ENCODE measurements at regions not wholly inside any gene's neighbourhood (a gene's known extent, or its start where the extent isn't known, plus 50 kb on each side); places are given as distances from the start of the nearest gene placed in this dataset.
"Not testable (repeated sequence)": the region's sequence is repeated elsewhere in the genome, so short reads cannot be mapped to it uniquely, and the experiment has no call there.

DNA sequence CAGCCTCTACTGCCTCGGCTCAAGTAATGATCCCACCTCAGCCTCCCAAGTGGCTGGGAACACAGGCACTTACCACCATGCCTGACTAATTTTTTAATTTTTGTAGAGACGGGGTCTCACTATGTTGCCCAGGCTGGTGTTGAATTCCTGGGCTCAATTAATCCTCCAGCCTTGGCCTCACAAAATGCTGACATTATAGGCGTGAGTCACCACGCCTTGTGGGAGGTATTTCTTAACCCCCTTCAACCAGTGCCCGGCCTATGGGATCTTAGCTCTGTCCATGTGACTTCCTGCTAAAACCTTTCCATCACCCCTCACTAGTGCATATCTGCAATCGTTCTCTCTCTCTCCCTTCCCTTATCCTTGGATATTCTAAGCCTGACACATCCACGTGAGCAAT, 86.4 kb downstream of the FOXD2 start:
- FAIRE-seq (no peak), DNase-seq (ENCODE audit: insufficient read length) (no peak)
- TF ChIP-seq TAF1 (IDR thresholded peaks at IDR 0.05; ENCODE audit: borderline replicate concordance, low read depth, low read length) (no peak), POLR2AphosphoS5 (IDR thresholded peaks at IDR 0.05; ENCODE audit: low read depth, low read length) (no peak), POLR2A (IDR thresholded peaks at IDR 0.05; ENCODE audit: low read depth, low read length) (no peak)

DNA sequence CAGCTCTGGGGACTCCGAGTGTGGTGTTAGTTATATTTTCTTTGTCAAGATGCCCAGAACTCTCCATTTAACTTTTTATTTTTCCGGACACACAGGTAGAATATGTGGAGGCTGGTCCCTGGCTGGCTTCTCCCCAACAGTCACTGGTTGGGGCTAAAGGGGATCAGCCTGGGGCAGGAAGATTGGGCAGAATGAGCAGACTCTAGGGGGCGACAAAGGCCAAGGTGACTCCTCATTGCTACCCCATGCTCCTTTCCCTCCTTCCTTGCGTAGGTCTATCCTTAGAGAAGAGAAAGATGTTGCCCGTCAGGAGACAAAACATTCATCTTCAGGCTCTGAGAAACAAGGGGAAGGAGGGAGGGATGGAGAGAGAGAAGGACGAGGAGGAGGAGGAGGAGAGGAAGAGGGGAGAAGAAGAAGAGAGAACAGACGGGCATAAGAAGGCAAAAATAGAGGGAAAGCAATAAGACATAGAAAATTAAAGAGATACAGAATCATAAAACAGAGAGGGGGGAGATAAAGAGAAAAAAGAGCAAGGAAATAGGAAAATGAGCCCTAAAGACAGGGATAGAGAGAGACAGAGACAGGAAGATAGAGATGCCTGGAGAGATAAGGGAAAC, 89.9 kb downstream of the FOXD2 start:
- no peak for TF ChIP-seq TAF1 (IDR thresholded peaks at IDR 0.05; ENCODE audit: borderline replicate concordance, low read depth, low read length)
- no peak for TF ChIP-seq POLR2A (IDR thresholded peaks at IDR 0.05; ENCODE audit: low read depth, low read length)
- no peak for TF ChIP-seq POLR2AphosphoS5 (IDR thresholded peaks at IDR 0.05; ENCODE audit: low read depth, low read length)
- DNase-seq (ENCODE audit: insufficient read length) (no peak), FAIRE-seq (no peak)

DNA sequence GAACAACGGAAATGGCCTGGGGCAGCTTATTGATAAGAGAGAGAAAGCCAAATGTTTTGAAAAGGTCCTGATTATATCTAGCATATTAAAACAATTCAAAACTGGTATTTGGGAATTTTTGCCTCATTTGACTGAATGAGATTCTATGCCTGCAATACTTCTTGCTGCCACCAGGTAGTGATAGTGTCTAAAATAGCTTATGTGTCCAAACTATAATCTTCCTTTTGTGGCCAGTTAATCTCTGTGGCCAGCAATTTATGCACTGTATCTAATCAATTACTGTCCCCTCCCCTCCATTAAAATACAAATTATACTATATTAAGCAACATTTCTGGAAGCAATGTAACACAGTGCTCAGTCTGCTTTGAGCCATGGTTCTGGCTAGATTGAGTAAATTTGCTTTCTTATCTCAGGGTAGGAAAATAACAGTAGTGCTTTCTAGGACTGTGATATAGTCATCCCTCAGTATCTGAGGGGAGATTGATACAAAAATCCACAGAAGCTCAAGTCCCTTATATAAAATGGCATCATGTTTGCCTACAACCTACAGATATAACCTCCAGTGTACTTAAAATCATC, 91.8 kb downstream of the FOXD2 start:
- DNase-seq (ENCODE audit: insufficient read length) (no peak), FAIRE-seq (no peak)
- no peak for TF ChIP-seq POLR2AphosphoS5 (IDR thresholded peaks at IDR 0.05; ENCODE audit: low read depth, low read length)
- TF ChIP-seq TAF1 (IDR thresholded peaks at IDR 0.05; ENCODE audit: borderline replicate concordance, low read depth, low read length): no peak
- TF ChIP-seq POLR2A (IDR thresholded peaks at IDR 0.05; ENCODE audit: low read depth, low read length): no peak

DNA sequence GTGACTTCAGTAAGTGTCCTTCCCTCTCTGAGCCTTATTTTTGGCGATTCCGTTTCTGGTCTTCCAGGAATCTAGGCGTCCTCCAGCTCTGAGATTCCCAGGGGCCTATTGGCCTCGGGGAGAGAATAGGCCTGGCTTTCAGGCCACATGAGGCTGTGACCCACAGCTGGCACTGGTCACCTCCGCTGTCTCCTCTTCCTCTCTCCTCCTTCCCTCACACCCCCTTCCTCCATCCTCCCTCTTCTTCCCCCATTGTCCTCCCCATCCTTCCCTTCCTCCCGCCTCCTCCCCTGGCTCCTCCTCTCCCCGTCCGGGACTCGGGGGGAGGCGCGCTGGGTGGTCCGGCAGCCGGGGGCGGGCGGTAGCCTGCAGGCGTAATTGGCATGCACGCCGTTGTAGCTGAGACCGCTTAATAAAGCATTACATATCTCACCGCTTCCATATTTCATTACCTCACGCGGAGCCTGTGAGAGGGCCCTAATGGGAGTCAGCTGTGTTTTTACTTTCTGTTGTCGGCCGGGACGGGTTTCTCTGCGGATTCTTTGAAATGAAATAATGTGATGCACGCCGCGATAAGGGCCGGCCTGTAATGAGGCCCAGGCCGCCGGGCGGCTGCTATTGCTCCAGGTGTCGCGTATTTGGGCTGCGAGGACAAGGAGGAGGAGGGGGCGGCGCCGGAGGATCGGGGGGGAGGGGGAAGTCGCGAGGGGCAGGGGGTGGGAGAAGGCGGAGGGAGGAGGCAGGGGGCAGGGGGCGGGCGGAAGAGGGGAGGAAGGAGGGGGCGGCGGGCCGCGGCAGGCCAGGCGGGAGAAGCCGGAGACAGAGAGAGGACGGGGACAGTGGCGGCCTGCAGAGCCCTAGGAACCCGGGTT, 95.3 kb downstream of the FOXD2 start:
- no peak for DNase-seq (ENCODE audit: insufficient read length)
- TF ChIP-seq POLR2A (IDR thresholded peaks at IDR 0.05; ENCODE audit: low read depth, low read length): no peak
- no peak for FAIRE-seq

DNA sequence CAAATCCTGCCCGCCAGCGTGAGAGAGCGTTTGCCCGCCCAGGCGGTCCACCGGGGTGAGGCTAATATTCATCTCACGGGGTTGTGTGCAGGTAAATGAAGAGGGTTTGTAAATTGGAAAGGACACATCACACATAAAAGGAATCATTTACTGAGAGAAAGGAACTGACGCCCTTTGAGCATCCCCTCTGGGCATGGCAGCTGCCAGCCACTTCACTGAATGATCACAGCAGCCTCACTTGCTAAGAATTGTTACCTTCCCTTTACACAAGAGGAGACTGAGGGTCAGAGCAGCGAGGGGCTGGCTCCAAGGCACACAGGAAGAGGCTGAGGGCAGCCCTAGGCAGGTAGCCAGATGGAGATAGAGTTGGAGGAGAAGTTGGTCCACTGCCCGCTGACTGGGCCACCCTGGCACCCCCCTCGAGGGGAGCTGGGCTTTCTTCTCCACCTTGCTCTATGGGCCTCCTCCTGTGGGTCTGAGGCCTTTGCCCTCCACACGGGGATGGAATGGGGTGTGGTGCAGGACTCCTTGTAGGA, 96.0 kb downstream of the FOXD2 start:
- TF ChIP-seq POLR2A (IDR thresholded peaks at IDR 0.05; ENCODE audit: low read depth, low read length) (no peak), POLR2AphosphoS5 (IDR thresholded peaks at IDR 0.05; ENCODE audit: low read depth, low read length) (no peak), TAF1 (IDR thresholded peaks at IDR 0.05; ENCODE audit: borderline replicate concordance, low read depth, low read length) (no peak)
- no peak for DNase-seq (ENCODE audit: insufficient read length)
- no peak for FAIRE-seq

DNA sequence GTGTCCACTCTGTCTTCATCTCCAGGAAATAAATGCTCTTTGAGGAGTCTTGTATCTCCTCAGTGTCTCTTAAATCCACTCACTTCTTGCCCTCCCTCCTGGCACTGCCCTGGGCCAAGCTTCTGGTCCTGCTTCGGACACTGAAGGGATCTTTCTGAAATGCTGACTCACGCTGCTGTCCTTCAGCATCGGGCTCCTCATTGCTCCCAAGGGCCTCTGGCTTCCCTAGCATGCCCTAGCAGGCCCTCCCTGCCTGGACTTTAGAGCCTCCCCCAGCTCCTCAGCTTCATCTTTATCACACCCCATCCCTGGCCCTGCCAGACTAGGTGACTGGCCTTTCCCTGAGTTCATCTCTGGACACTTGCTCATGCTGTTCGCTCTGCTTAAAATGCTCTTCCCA, 96.6 kb downstream of the FOXD2 start:
- DNase-seq (ENCODE audit: insufficient read length) (no peak), FAIRE-seq (no peak)
- TF ChIP-seq TAF1 (IDR thresholded peaks at IDR 0.05; ENCODE audit: borderline replicate concordance, low read depth, low read length) (no peak), POLR2AphosphoS5 (IDR thresholded peaks at IDR 0.05; ENCODE audit: low read depth, low read length) (no peak), POLR2A (IDR thresholded peaks at IDR 0.05; ENCODE audit: low read depth, low read length) (no peak)

DNA sequence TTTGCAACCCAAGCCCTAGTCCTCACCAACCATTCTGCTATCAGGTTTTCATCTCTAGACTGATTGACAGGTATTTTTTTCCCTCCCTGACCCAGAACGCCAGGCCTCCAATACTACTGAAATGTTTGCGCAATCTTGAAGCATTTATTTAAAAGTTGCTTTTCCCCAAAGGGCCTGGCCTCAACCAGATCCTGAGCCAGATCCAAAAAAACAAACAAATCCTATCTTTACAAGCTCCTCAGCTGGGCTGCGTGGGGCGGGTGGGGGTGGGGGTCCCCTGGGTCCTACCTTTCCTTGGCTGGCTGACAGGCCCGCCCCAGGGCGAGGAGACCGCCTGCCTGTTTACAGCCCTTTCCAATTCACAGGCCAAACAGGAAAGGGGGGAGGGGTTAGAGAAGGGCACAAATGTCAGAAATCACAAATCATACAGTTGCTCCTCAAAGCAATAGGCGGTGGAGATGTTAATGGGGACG, 98.8 kb downstream of the FOXD2 start:
- DNase-seq (ENCODE audit: insufficient read length) (no peak), FAIRE-seq (no peak)
- no peak for TF ChIP-seq TAF1 (IDR thresholded peaks at IDR 0.05; ENCODE audit: borderline replicate concordance, low read depth, low read length)
- no peak for TF ChIP-seq POLR2AphosphoS5 (IDR thresholded peaks at IDR 0.05; ENCODE audit: low read depth, low read length)
- no peak for TF ChIP-seq POLR2A (IDR thresholded peaks at IDR 0.05; ENCODE audit: low read depth, low read length)

DNA sequence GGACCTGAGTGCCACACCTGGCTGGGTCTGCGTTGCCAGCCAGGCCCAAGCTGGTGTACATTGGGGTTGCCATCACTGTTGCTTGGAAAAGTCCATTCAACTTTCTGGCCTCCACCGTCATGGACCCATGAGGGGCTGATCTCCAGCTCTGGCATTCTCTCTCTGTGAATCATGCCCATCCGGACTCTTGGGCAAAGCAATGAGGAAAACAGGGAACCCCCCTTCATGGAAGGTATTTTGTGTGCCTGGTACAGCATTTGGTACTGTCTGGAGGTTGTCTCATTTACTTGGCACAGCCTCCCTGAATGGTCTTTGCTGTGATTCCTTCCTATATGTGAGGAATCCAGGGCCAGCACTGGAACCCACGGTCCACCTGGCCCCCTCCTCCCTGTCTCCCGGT, 99.4 kb downstream of the FOXD2 start:
- TF ChIP-seq POLR2A (IDR thresholded peaks at IDR 0.05; ENCODE audit: low read depth, low read length) (no peak), TAF1 (IDR thresholded peaks at IDR 0.05; ENCODE audit: borderline replicate concordance, low read depth, low read length) (no peak), POLR2AphosphoS5 (IDR thresholded peaks at IDR 0.05; ENCODE audit: low read depth, low read length) (no peak)
- no peak for FAIRE-seq

DNA sequence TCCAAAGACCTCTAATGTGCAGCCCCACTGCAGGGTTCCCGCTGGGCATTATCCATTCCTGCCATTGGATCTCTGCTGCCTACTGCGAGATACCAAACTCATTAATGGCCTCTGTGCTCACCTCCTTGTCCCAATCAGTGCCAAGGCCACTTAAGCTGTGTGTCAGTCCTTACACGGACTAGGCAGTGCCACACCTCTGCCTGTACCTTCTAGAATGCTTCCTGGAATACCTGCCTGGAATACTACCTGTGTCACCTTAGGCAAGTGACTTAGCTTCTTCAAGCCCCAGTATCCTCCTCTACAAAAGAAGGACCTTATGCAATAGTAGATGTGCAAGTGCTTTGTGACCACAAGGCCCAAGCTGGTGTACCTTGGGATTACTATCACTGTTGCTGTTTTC, 100.1 kb downstream of the FOXD2 start:
- DNase-seq (ENCODE audit: insufficient read length) (no peak), FAIRE-seq (no peak)
- TF ChIP-seq POLR2AphosphoS5 (IDR thresholded peaks at IDR 0.05; ENCODE audit: low read depth, low read length): no peak
- no peak for TF ChIP-seq POLR2A (IDR thresholded peaks at IDR 0.05; ENCODE audit: low read depth, low read length)
- no peak for TF ChIP-seq TAF1 (IDR thresholded peaks at IDR 0.05; ENCODE audit: borderline replicate concordance, low read depth, low read length)

More for the DNA sequence above, 99.4 kb downstream of the FOXD2 start:
- DNase-seq (ENCODE audit: insufficient read length): no peak

DNA sequence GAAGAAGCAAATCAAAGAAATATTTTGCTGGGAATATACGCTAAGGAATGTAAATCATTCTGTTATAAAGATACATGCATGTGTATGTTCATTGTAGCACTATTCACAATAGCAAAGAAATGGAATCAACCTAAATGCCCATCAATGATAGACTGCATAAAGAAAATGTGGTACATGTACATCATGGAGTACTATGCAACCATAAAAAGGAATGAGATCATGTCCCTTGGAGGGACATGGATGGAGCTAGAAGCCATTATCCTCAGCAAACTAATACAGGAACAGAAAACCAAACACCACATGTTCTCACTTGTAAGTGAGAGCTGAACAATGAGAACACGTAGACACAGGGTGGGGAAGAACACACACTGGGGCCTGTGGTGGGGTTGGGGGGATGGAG, 100.7 kb downstream of the FOXD2 start:
- DNase-seq (ENCODE audit: insufficient read length); FAIRE-seq: not testable (repeated sequence)

DNA sequence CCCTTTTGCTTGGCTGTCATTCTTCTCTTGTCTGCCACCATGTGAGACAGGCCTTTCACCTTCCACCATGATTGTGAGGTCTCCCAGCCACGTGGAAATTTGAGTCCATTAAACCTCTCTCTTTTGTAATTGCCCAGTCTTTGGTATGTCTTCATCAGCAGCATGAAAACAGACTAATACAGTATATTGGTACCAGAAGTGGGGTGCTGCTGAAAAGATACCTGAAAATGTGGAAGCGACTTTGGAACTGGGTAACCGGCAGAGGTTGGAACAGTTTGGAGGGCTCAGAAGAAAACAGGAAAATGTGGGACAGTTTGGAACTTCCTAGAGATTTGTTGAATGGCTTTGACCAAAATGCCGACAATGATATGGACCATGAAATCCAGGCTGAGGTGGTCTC, 103.9 kb downstream of the FOXD2 start:
- FAIRE-seq; DNase-seq (ENCODE audit: insufficient read length): not testable (repeated sequence)

DNA sequence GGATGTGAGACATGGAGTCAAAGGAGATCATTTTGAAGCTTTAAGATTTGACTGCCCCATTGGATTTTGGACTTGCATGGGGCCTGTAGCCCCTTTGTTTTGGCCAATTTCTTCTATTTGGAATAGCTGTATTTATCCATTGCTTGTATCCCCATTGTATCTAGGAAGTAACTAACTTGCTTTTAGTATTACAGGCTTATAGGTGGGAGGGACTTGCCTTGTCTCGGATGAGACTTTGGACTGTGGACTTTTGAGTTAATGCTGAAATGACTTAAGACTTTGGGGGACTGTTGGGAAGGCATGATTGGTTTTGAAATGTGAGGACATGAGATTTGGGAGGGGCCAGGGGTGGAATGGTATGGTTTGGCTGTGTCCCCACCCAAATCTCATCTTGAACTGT, 105.2 kb downstream of the FOXD2 start:
- DNase-seq (ENCODE audit: insufficient read length); FAIRE-seq: not testable (repeated sequence)
